Stimulated activated CD8-positive, alpha-beta memory T cell treated with anti-CD3 and anti-CD28 coated beads, Interleukin-7, amount 100 ng/mL, for 1 hour (primary cell): ENCODE measurements at regions not wholly inside any gene's neighbourhood (a gene's known extent, or its start where the extent isn't known, plus 50 kb on each side); places are given as distances from the start of the nearest gene placed in this dataset.
"Not testable (repeated sequence)": the region's sequence is repeated elsewhere in the genome, so short reads cannot be mapped to it uniquely, and the experiment has no call there.

Source experiments
- DNase-seq, 2 donors: peaks; one replicate each; pipeline ENCODE4 v3.0.0-alpha.2; 2020; ENCODE audit warnings: low read depth in 2 of 2

DNA sequence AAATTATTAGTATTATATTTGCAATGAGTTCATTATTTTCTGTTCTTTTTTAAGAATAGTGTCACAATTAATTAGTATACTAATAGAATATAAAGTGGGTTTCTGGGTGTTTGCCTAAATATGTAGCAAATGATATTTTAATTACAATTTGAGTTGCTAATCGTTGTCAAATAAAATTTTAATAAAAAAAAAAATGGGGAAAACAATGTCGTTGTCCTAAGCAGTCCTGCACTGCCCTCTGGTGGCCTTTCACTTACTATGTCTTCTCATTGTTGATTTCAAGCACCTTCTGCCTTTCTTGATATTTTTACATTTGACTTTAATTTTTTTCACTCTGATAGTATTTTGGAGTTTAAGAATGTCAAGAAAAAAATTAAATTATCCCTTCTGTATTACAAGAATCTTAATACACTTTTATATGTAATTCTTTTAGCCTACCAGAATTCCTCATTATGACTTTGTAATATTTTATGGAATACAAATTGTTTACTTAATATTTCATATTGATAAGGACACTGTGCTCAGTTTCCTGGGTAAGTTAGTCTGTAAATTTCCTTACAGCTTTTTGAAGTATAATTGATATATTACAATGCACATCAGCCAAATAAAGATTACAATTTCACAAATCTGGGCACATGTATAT lies 104.5 kb upstream of the FMN2 start:
- no peak for DNase-seq

DNA sequence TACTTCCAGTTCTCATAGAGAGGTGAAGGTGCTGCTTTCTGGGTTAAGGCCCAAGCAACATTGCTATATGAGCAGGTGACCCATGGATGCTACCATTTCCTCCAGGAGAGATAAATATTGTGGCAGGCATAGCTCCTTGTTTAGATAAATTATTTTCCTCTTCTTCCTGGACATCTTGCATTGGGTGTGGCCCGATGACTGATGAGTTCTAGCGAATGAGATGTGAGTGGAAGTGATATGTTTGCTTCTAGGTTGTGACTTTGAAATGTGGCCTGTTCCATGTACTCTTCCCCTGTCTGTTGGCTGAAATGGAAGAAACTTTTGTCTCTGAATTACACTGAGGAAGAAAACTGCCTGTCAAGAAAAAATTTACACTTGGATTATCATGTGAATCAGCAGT lies 101.7 kb upstream of the FMN2 start:
- DNase-seq, result no peak

DNA sequence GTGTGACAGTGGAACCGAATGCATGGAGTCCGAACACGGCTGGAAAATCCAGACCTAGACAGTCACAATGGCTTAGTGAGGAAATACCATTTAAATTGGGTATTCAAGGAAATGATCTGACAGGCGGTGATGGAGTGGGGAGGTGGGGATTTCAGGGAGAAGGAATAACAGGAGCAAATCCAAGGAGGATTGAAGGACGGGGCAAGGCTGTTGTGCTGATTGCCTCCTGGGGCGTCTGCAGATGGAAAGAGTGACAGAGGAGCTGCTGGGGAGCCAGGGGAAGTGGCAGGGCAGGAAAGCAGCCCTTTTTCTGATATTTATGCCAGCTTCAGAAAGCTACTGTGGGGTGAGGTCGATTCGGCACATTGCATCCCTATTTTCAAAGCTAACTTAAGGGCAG lies 99.1 kb upstream of the FMN2 start:
- not testable (repeated sequence) for DNase-seq

DNA sequence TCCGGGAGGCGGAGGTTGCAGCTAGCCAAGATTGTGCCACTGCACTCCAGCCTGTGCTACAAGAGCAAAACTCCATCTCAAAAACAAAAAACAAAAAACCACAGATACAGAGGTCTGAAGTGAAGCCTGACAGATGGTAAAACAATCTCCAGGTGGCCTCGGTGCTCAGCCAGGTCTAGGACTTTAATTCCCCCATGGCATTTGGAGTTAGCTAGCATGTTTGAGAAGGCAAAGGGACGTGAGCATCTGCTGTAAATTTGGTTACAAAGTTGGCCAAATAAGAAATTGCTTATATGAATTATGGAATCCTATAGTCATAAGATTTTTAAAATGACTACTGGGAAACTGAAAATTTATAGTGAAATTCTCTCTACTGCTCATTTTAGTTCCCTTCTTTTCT lies 98.3 kb upstream of the FMN2 start:
- DNase-seq, result no peak

DNA sequence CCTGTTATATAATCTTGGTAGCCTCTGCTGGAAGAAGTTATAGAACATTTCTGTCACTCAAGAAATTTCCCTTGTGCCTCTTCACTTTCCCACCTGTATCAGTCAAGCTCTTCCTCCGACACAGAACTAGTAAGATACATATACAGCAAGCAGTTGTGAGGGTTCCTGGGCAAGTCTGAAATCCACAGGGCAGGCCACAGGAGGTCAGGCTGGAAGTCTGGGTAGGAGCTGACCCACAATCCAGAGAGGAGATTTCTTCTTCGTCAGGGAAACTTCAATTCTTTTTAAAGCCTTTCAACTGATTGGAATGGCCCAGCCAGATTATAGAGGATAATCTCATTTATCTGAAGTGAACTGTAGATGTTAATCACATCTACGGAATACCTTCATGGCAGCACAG lies 96.4 kb upstream of the FMN2 start:
- no peak for DNase-seq

DNA sequence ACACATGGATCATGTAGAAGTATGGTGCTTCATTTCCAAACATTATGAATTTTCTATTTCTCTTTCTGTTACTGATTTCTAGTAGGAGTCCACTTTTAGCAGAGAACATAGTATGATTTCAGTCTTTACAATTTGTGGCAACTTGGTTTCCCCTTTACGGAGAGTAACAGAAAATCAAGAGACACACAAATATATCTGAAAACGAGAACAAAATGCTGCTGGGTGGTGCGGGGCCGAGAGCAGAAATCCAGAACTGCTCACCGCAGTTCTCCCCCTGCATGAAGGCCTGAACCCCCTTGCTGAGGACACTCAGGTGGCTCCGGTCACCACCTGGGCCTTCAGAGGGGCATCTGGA lies 94.5 kb upstream of the FMN2 start:
- DNase-seq, result no peak

DNA sequence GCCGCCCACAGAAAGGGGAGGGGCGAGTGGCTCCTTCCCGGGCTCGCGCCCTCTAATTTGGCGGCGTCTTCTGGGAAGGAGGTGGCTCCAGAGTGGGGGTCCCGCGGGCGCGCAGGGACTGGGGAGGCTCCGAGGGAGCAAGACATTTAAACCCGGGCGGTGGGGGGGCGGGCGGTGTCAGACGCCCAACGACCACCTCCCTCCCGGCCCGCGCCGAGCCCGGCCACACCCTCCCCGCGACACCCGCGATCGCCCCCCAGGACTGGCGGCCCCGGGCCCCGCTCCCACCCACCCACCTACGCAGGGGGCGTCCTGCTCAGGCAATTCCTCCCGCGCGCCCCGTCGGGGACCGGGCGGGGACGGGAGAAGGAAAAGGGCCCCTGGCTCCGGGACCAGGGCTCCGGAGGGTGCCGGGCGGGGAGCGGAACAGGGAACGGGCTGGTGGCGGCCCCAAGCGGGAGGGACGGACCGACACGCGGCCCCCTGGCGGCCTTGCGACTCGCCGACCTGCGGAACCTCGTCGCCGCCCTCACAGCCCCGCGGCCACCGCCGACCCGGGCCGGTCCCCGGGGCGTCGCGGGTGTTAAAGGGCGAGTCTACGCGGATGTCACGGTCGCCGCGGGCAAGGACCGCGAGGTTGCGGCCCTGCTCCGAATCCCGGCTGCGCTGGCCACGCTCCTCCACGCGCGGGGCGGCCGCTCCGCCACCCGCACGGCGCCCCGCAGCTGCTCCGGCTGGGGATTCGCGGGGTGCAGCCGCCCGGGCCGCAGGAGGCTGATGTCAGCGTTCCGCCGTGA lies 94.0 kb upstream of the FMN2 start:
- no peak for DNase-seq

DNA sequence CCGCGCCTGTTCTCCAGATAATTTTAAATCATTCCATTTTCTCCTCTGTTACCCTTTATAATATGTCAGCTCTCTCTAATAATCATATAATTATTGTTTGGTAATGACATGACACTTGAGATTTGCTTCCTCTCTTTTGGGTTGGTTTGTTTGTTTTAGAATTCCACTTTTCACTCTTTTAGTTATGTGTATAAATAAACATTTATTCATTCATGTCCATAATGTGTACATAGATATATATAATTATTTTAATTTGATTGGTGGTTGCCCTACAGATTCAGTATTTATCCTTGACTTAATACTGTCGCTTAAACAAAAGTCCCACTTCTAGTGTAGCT lies 93.4 kb upstream of the FMN2 start:
- DNase-seq, result no peak

DNA sequence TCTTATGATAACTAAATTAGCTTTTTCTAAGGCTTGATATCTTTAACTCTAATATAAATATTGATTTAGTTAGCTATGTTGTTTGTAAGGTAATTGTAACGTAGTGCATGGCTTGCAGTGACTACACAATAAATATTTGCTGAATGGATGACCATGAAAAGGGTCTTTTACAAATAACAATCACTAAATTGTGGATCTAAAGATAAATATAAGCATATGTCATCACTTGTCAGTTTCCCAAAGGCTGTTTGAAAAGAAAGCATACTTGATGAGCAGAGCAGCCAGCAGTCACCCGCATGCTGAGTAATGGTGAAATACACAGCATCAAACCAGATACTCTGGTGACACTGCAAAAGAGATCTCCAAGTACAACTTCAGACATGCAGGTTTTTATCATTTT lies 92.5 kb upstream of the FMN2 start:
- DNase-seq, result no peak

DNA sequence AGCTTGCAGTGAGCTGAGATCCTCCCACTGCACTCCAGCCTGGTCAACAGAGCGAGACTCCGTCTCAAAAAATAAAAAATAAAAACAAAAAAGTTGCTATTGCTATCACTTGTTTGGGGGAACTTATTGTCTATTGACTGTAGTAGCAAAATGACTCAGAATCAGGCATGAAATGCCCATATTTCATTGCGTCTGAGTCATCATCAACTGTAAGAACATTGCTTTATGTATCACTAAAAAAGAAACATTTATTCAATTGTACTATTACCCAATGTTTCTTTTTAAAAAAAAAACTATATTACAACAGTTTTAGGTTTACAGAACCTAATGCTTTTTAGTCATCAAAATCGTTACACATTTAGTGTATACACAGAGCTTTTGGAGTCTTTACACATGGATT lies 91.0 kb upstream of the FMN2 start:
- DNase-seq, result no peak

DNA sequence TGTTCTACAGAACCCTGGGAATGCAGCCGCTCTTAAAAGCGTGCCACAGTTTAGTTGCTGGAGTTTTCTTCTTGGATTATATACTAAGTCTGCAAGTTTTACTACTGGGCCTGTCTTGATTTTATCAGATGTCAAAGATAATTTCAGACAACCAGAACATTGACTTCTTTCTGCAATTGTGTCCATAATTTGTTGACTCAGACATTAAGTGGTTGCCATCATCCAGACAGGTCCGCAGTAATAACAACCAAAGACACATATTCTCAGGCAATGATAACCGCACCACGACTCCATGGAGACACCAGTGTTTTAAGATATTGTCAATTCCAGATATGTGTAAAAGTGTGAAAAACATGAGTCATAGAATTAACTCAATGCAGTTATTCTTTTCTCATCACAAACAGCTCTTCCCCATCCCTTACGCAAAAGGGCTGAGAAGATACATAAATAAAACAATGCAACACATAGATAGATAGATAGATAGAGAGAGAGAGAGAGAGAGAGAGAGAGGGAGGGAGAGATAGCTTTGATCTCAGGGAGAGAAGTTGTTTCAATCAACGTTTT lies 90.4 kb upstream of the FMN2 start:
- no peak for DNase-seq

DNA sequence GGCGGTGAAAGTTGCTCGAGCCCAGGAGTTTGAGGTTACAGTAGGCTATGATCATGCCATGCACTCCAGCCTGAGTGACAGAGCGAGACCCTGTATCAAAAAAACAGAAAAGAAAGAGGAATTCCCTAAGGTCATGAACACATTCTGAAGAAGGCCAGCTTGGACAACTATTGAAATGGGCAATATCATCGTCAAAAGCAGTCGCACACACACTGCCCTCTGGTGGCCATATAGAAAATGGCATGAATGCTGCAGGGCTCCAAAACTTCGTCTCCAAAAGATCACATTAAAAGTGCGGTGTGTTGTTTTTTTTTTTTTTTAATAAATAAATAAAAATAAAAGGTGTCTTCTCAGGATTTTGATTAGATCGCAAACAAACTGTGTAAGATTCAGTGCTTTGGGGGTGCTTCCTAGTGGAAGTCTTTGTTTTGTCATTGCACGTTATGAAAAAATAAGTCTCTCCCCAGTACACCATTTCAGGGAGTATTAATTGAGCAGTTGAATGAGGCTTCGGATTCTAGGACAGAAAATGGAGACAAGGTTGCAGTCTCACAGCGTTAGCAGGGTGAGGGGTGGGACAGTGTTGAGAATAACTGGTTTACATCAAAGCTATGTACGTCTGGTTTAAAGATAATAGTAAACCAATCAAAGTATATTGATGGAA lies 87.5 kb upstream of the FMN2 start:
- no peak for DNase-seq

DNA sequence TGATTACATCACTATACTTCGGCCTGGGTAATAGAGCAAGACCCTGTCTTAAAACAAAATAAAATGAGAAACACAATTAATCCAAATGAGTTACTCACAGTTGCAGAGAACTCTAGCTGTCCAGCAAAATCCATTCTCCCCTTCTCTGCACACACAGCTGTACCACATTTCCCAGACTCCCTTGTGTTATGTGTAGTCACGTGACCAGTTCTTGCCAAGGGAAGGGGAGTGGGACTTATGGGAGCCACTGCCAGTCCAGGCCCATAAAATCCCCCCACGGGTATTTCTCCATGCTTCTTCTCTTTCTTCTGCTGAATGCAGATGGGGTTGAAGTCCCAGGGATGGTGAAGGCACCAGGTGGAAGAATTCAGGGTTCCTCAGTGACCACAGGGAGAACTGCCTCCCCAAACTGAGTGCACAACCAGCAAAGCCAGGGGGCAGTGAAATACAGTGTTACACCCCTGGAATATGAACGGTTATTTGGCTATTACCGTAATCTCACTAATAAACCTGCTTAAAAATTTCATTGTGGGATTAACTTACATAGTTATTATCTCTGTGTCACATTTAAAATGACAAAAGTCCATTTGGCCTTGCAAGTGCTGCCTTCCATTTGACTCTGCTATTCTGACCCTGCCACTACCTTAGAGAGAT lies 85.6 kb upstream of the FMN2 start:
- no peak for DNase-seq

DNA sequence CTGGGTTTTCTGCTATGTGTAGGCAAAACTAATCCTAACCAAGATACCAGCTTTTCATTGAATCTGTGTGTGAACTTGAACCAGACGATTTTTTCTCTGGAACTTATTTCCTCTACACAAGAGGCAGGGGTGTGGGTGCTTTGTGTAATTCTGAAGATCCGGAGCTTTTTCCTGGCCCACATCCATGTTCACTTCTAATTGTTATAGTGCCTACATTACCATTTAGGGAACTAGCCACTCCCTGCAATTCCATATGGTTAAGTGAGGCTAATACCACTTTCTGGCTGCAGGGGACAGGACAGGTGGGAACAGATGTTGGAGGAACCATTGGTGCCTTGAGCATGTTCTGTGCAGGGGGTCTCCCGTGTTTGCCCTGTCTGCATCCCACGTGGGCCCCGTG lies 83.4 kb upstream of the FMN2 start:
- DNase-seq, result no peak

DNA sequence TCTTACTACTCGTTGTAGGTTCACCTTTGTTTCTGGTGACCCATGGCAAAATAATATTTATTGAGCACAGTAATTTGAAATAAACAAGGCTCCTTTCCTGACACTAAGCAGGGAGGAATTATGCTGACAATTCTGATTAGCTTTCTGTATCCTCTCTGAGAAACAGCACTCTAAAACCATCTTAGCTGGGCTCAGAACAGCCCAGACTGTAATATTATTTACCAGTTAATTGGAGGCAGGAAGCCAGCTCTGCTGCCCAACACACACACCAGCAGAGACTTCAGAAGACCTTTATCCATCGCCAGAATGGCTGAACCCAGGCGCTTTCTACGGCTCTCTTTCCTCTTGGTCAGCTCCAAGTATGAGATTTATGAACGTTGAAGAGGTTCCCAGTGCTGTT lies 77.6 kb upstream of the FMN2 start:
- no peak for DNase-seq

DNA sequence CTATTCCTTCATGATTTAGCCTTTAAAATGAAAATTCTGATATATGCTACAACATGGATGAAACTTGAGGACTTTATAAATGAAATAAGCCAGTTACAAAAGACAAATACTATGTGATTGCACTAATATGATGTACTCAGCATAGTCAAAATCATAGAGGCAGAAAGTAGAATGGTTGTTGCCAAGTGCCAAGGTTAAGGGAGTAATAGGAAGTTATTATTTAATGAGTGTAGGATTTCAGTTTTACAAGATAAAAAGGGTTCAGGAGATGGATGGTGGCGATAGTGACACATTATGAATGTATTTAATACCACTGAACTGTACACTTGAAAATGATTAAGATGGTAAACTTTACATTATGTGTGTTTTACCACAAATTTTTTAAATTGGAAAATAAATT lies 73.1 kb upstream of the FMN2 start:
- DNase-seq, result no peak

DNA sequence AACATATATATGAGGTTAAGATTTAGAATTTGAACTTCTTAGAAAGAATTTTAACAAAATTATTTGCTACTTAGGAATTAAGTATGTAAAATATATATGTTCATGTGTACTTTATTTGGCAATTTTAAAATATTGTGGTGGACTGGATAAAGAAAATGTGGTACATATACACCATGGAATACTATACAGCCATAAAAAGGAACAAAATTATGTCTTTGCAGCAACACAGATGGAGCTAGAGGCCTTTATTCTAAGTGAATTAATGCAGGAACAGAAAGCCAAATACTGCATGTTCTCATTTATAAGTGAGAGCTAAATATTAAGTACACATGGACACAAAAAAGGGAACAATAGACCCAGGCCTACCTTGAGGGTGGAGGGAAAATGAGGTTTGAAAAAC lies 72.2 kb upstream of the FMN2 start:
- DNase-seq, result no peak

DNA sequence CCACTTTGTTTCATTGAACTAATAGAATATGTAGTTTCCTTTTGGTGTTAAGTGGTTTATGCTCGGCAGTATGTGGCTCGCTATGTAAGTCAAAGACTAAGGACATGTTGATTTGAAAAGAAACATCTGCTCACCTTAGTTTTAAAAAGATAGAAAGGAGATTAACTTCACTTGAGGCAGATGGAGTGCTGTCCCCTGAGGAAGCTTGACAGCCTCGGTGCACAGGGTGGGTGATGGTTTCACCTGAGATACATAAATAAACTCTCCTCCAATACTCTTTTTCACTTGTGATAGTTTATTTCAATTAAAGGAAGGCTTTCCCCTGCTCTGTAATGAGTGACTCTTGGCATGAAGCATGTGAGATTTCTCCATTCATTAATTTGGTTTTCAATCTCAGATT lies 70.8 kb upstream of the FMN2 start:
- no peak for DNase-seq

DNA sequence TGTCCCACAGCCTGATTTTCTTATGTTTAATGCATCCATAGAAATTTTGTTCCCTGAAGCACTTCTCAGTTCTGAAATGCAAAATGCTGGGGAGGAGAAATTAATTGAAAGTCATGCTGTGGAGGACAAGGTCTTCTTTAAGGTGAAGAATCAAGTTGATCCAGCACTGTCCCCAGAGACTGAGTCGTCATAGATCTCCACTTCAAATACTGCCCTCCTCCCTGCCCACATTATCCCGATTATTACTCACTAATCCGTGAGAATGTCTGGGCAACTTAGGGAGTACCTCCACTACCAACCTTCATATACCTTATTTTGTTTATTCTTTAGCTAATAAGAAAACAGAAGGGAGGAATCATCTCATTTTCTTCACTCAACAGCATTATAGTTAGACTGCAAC lies 70.0 kb upstream of the FMN2 start:
- no peak for DNase-seq

DNA sequence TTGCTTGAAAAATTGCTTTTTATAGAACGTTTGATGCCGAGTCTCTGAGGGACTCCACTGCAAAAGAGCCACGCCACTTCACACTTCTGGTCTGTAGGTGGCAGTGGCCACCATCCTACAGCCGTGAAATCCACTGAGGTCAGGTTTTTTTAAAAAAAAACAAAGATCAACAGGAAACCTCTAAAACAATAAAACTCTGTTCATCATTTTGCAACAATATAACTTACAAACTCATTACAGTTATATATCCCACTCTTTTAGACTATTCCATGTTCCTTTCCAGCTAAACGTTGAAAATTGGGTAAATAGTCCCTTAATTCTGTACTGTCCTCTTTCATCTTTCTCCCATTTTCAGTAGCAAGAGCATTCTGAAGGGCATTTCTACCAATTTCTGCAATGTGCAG lies 64.6 kb upstream of the FMN2 start:
- DNase-seq, result no peak

DNA sequence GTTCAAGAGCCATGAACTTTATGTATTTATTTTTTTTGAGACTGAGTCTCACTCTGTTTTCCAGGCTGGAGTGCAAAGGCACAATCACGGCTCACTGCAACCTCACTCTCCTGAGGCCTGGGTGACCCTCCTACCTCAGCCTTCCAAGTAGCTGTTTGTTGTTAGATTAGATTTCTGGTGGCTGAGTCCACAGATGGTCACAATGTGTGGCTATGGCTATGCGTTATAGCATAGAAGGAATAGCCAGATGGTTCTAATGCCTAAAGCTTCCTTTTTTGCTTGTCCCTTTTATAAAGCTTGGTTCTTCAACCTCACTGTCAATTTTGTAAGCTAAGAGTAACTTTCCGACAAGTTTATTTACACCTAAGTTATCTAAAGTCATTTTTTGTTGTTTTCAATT lies 62.3 kb upstream of the FMN2 start:
- DNase-seq, result no peak

DNA sequence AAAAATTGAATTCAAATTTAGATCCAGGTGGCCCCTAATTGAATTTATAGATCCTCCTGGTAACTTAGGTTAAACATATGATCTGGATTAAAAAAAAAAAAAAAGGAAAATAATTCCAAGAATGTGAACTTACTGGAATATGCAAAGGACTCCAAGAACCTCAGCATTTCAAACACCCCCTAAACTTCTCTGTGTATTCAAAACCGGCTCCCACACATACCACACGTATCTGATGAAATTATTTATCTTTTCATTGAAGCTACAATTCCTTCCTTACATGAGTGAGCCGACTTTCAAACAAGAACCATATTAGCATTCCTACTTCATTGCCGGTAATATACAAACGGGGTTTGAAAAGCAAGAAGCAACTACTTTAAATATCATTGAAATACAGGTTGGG lies 61.4 kb upstream of the FMN2 start:
- no peak for DNase-seq

DNA sequence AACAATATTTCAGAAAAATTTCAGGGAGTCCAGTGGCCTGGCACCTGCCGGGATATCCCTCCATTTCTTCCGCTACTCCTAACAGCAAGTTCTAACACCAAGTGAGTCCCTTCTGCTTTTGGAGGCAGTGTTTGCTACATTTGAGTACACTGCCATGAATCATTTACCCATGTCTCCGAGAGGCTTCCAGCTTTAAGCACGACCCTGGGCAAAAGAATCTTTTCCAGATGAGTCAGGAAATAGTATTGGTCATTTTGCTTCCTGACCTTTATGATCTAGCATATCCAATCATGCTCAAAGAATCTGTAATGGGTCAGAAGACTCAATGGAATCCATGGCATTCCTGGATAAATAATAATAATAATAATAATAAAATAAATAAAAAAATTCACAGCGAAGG lies 60.7 kb upstream of the FMN2 start:
- DNase-seq, result no peak
